IPS-18c (cell line): ENCODE measurements at regions not wholly inside any gene's neighbourhood (a gene's known extent, or its start where the extent isn't known, plus 50 kb on each side); places are given as distances from the start of the nearest gene placed in this dataset.
"Not testable (repeated sequence)": the region's sequence is repeated elsewhere in the genome, so short reads cannot be mapped to it uniquely, and the experiment has no call there.

Source experiments
- H3K4me3 ChIP-seq: 2 replicates; pipeline ENCODE4 v1.7.0; 2013; ENCODE audit warnings: low read depth, mild to moderate bottlenecking, low read length, moderate library complexity; ENCODE audit not compliant: insufficient read depth
- H3K9me3 ChIP-seq: one replicate; pipeline ENCODE4 v1.6.1; 2013; ENCODE audit warnings: mild to moderate bottlenecking, low read length, moderate library complexity; ENCODE audit not compliant: control insufficient read depth, insufficient read depth

- no peak overlapping the region for H3K4me3 ChIP-seq
- no peaks in the 10 kb centered on the region for H3K9me3 ChIP-seq
These were observed 193.3 kb downstream of the UTRN start for GRCh38 chr6:144478483-144478882.

- H3K4me3 ChIP-seq, result no peak overlapping the region
These were observed 194.9 kb downstream of the UTRN start for GRCh38 chr6:144479991-144480390.

GRCh38 chr6:144480473-144480872, 195.3 kb downstream of the UTRN start:
- Histone ChIP-seq H3K4me3 (no peak overlapping the region), H3K9me3 (no peaks in the 10 kb centered on the region)

More at GRCh38 chr6:144479991-144480390, 194.9 kb downstream of the UTRN start:
- H3K9me3 ChIP-seq, result no peaks in the 10 kb centered on the region

- no peaks in the 10 kb centered on the region for H3K9me3 ChIP-seq
These were observed 196.4 kb downstream of the UTRN start for GRCh38 chr6:144481527-144481926.

GRCh38 chr6:144482142-144482541, 197.0 kb downstream of the UTRN start:
- Histone ChIP-seq H3K9me3 (no peaks in the 10 kb centered on the region), H3K4me3 (no peak overlapping the region)

More at GRCh38 chr6:144481527-144481926, 196.4 kb downstream of the UTRN start:
- no peak overlapping the region for H3K4me3 ChIP-seq

GRCh38 chr6:144485531-144485930, 200.4 kb downstream of the UTRN start:
- H3K9me3 ChIP-seq, result no peaks in the 10 kb centered on the region
- no peak overlapping the region for H3K4me3 ChIP-seq

GRCh38 chr6:144488590-144488989, 203.5 kb downstream of the UTRN start:
- no peaks in the 10 kb centered on the region for H3K9me3 ChIP-seq

GRCh38 chr6:144493035-144493910, 208.1 kb downstream of the UTRN start:
- no peaks in the 10 kb centered on the region for H3K9me3 ChIP-seq
- no peak overlapping the region for H3K4me3 ChIP-seq

More at GRCh38 chr6:144488590-144488989, 203.5 kb downstream of the UTRN start:
- no peak overlapping the region for H3K4me3 ChIP-seq

- H3K4me3 ChIP-seq, H3K9me3 ChIP-seq: not testable (repeated sequence)
These were observed 209.9 kb downstream of the UTRN start for GRCh38 chr6:144495076-144495475.

GRCh38 chr6:144497650-144498049, 212.5 kb downstream of the UTRN start:
- H3K4me3 ChIP-seq, result no peak overlapping the region
- no peaks in the 10 kb centered on the region for H3K9me3 ChIP-seq

- Histone ChIP-seq H3K4me3 (no peak overlapping the region), H3K9me3 (no peaks in the 10 kb centered on the region)
These were observed 215.8 kb downstream of the UTRN start for GRCh38 chr6:144500892-144501291.

- H3K4me3 ChIP-seq, H3K9me3 ChIP-seq: not testable (repeated sequence)
These were observed 220.1 kb downstream of the UTRN start for GRCh38 chr6:144505214-144505613.

GRCh38 chr6:144506051-144506450, 220.9 kb downstream of the UTRN start:
- H3K9me3 ChIP-seq, H3K4me3 ChIP-seq: not testable (repeated sequence)

- H3K9me3 ChIP-seq, H3K4me3 ChIP-seq: not testable (repeated sequence)
These were observed 222.7 kb downstream of the UTRN start for GRCh38 chr6:144507772-144508312.

GRCh38 chr6:144510859-144511258, 225.7 kb downstream of the UTRN start:
- H3K9me3 ChIP-seq, result no peaks in the 10 kb centered on the region
- no peak overlapping the region for H3K4me3 ChIP-seq

GRCh38 chr6:144515761-144516160, 230.6 kb downstream of the UTRN start:
- no peak overlapping the region for H3K4me3 ChIP-seq
- no peaks in the 10 kb centered on the region for H3K9me3 ChIP-seq

GRCh38 chr6:144519426-144519825, 234.3 kb downstream of the UTRN start:
- Histone ChIP-seq H3K9me3 (no peaks in the 10 kb centered on the region), H3K4me3 (no peak overlapping the region)

GRCh38 chr6:144528743-144529425, 243.7 kb downstream of the UTRN start:
- Histone ChIP-seq H3K9me3 (no peaks in the 10 kb centered on the region), H3K4me3 (no peak overlapping the region)
